Kidney glomerular epithelial cell (primary cell): ENCODE measurements at regions not wholly inside any gene's neighbourhood (a gene's known extent, or its start where the extent isn't known, plus 50 kb on each side); places are given as distances from the start of the nearest gene placed in this dataset.
"Not testable (repeated sequence)": the region's sequence is repeated elsewhere in the genome, so short reads cannot be mapped to it uniquely, and the experiment has no call there.

Source experiments
- DNase-seq: peaks from one replicate; lab custom pipeline; 2025; lab: John Stamatoyannopoulos, UW

- DNase-seq: no peak
Measured at GRCh38 chr10:90276894-90277475, 575.6 kb downstream of the KIF20B start.

GRCh38 chr10:90286406-90286805 is 571.4 kb downstream of the HTR7 start:
- DNase-seq: no peak

- DNase-seq: no peak
Measured at GRCh38 chr10:90286941-90287340, 570.9 kb downstream of the HTR7 start.

- DNase-seq: peak; percentile 28
Measured at GRCh38 chr10:90288391-90288933, 569.4 kb downstream of the HTR7 start.

- DNase-seq: no peak
Measured at GRCh38 chr10:90289037-90289436, 568.8 kb downstream of the HTR7 start.

- DNase-seq: no peak
Measured at GRCh38 chr10:90293616-90294015, 564.2 kb downstream of the HTR7 start.

- not testable (repeated sequence) for DNase-seq
Measured at GRCh38 chr10:90294821-90295540, 562.9 kb downstream of the HTR7 start.

- not testable (repeated sequence) for DNase-seq
Measured at GRCh38 chr10:90302031-90302430, 555.8 kb downstream of the HTR7 start.

GRCh38 chr10:90302758-90303481 is 554.9 kb downstream of the HTR7 start:
- DNase-seq: no peak

GRCh38 chr10:90304533-90304932 is 553.3 kb downstream of the HTR7 start:
- DNase-seq: no peak

GRCh38 chr10:90306187-90306586 is 551.7 kb downstream of the HTR7 start:
- DNase-seq: peak; percentile 72

GRCh38 chr10:90308223-90308622 is 549.6 kb downstream of the HTR7 start:
- DNase-seq: no peak

GRCh38 chr10:90313576-90314325 is 544.1 kb downstream of the HTR7 start:
- DNase-seq: peak; percentile 21

GRCh38 chr10:90314718-90315117 is 543.1 kb downstream of the HTR7 start:
- DNase-seq: no peak

GRCh38 chr10:90317172-90317571 is 540.7 kb downstream of the HTR7 start:
- no peak for DNase-seq

- no peak for DNase-seq
Measured at GRCh38 chr10:90318659-90319058, 539.2 kb downstream of the HTR7 start.

- DNase-seq: peak; percentile 70
Measured at GRCh38 chr10:90319188-90319914, 538.5 kb downstream of the HTR7 start.

GRCh38 chr10:90321132-90321816 is 536.6 kb downstream of the HTR7 start:
- DNase-seq: peak; percentile 82

- peak; percentile 44 for DNase-seq
Measured at GRCh38 chr10:90326498-90327267, 531.2 kb downstream of the HTR7 start.

GRCh38 chr10:90327611-90328010 is 530.2 kb downstream of the HTR7 start:
- no peak for DNase-seq
